DND-41 (cell line): ENCODE measurements at regions not wholly inside any gene's neighbourhood (a gene's known extent, or its start where the extent isn't known, plus 50 kb on each side); places are given as distances from the start of the nearest gene placed in this dataset.

Experiments used
- ATAC-seq: fragments of 200-7000 bp; cut with Tn5 transposase; 3 replicates; pipeline ENCODE4 v1.9.1; 2021; ENCODE audit warnings: low read depth; ENCODE audit not compliant: insufficient read depth
- DNase-seq: peaks from one replicate; pipeline ENCODE4 v3.0.0-alpha.2; 2020
- H2AFZ ChIP-seq: 2 replicates; pipeline ENCODE4 v1.6.0; 2012; ENCODE audit warnings: low read depth, low read length
- H3K27ac ChIP-seq: 2 replicates; pipeline ENCODE4 v1.5.1; 2012; ENCODE audit warnings: low read length, inconsistent platforms
- H3K27me3 ChIP-seq: fragments of 200-600 bp; sonication (generic); 2 replicates; pipeline ENCODE4 v1.6.0; 2012; ENCODE audit warnings: low read length, mild to moderate bottlenecking, inconsistent platforms; ENCODE audit not compliant: insufficient read depth, poor library complexity
- H3K36me3 ChIP-seq: 2 replicates; pipeline ENCODE4 v1.5.1; 2012; ENCODE audit warnings: low read length, inconsistent platforms; ENCODE audit not compliant: insufficient read depth
- H3K4me1 ChIP-seq: 2 replicates; pipeline ENCODE4 v1.5.1; 2012; ENCODE audit warnings: mild to moderate bottlenecking, low read length; ENCODE audit not compliant: insufficient read depth
- H3K4me2 ChIP-seq: 2 replicates; pipeline ENCODE4 v1.6.0; 2012; ENCODE audit warnings: mild to moderate bottlenecking, moderate library complexity, low read length, inconsistent platforms; ENCODE audit not compliant: insufficient read depth
- H3K4me3 ChIP-seq, 2 experiments: fragments of 200-600 bp in 1 of 2; shearing (Covaris generic) in 1 of 2; 2 replicates each; pipeline ENCODE4 v1.5.1; 2012 to 2016; ENCODE audit warnings: inconsistent platforms in 2 of 2, low read length in 2 of 2, mild to moderate bottlenecking in 2 of 2, low read depth in 1 of 2, moderate library complexity in 1 of 2
- H3K79me2 ChIP-seq: 2 replicates; pipeline ENCODE4 v1.6.0; 2012; ENCODE audit warnings: low read length, inconsistent platforms; ENCODE audit not compliant: insufficient read depth
- H3K9ac ChIP-seq: 2 replicates; pipeline ENCODE4 v1.6.0; 2012; ENCODE audit warnings: low read depth, mild to moderate bottlenecking, inconsistent platforms, low read length, moderate library complexity
- H3K9me3 ChIP-seq: 2 replicates; pipeline ENCODE4 v1.5.1; 2012; ENCODE audit warnings: low read length, moderate library complexity, mild to moderate bottlenecking, inconsistent platforms; ENCODE audit not compliant: insufficient read depth, severe bottlenecking
- H4K20me1 ChIP-seq: 2 replicates; pipeline ENCODE4 v1.6.0; 2012; ENCODE audit warnings: low read length; ENCODE audit not compliant: insufficient read depth
- CTCF ChIP-seq: IDR thresholded peaks from 2 replicates; pipeline ENCODE4 v1.5.1; 2012; ENCODE audit warnings: borderline replicate concordance, low read length, moderate library complexity, mild to moderate bottlenecking; ENCODE audit not compliant: poor library complexity, severe bottlenecking; ENCODE audit errors: extremely low read depth
- EZH2 ChIP-seq: IDR thresholded peaks from 3 replicates; pipeline ENCODE4 v1.6.1; 2012; ENCODE audit warnings: borderline replicate concordance, low read depth, mild to moderate bottlenecking, moderate library complexity, low read length, inconsistent platforms; ENCODE audit not compliant: severe bottlenecking

- H3K4me2 ChIP-seq: no peak overlapping the region
- ATAC-seq (no peak), DNase-seq (no peak)
- H3K4me1 ChIP-seq: no peaks in the 10 kb centered on the region
- H3K27ac ChIP-seq: no peak overlapping the region
- H3K4me3 ChIP-seq: no peak overlapping the region
- H3K27me3 ChIP-seq: no peaks in the 10 kb centered on the region
- no peaks in the 10 kb centered on the region for H3K9me3 ChIP-seq
- no peaks in the 10 kb centered on the region for H3K36me3 ChIP-seq
- no peak overlapping the region for H2AFZ ChIP-seq
- no peaks in the 10 kb centered on the region for H4K20me1 ChIP-seq
- no peak for TF ChIP-seq EZH2
- no peak for TF ChIP-seq CTCF
- H3K79me2 ChIP-seq: no peaks in the 10 kb centered on the region
- no peak overlapping the region for H3K9ac ChIP-seq
Observed at GRCh38 chr17:43326490-43327275, 72.1 kb upstream of the ARL4D start.

GRCh38 chr17:43324205-43324893, 74.4 kb upstream of the ARL4D start:
- Histone ChIP-seq H3K79me2 (no peaks in the 10 kb centered on the region), H4K20me1 (no peaks in the 10 kb centered on the region), H3K4me2 (no peak overlapping the region), H3K9me3 (peaks cover 11% of the 10 kb centered on the region), H3K36me3 (peaks cover 5% of the 10 kb centered on the region), H3K4me3 (no peak overlapping the region), H3K9ac (no peak overlapping the region), H3K27ac (no peak overlapping the region), H3K27me3 (no peaks in the 10 kb centered on the region), H3K4me1 (no peaks in the 10 kb centered on the region), H2AFZ (no peak overlapping the region)
- no peak for ATAC-seq
- DNase-seq: no peak
- no peak for TF ChIP-seq CTCF
- TF ChIP-seq EZH2: no peak

GRCh38 chr17:43319293-43320124, 79.3 kb upstream of the ARL4D start:
- ATAC-seq: no peak
- no peak overlapping the region for H3K4me3 ChIP-seq
- peaks cover 6% of the 10 kb centered on the region for H3K36me3 ChIP-seq
- peaks cover 13% of the 10 kb centered on the region for H3K9me3 ChIP-seq
- no peak overlapping the region for H3K4me2 ChIP-seq
- H3K27me3 ChIP-seq: no peaks in the 10 kb centered on the region
- TF ChIP-seq EZH2: no peak
- no peak for TF ChIP-seq CTCF
- no peak overlapping the region for H2AFZ ChIP-seq
- no peaks in the 10 kb centered on the region for H4K20me1 ChIP-seq
- no peaks in the 10 kb centered on the region for H3K4me1 ChIP-seq
- H3K9ac ChIP-seq: no peak overlapping the region
- peak; percentile 30 for DNase-seq
- H3K27ac ChIP-seq: no peak overlapping the region
- no peaks in the 10 kb centered on the region for H3K79me2 ChIP-seq
